HepG2 (cell line): ENCODE measurements at regions not wholly inside any gene's neighbourhood (a gene's known extent, or its start where the extent isn't known, plus 50 kb on each side); places are given as distances from the start of the nearest gene placed in this dataset.

Experiments
- DMTF1 ChIP-seq: sonication (generic); formaldehyde crosslinking; IDR thresholded peaks from 2 replicates; pipeline ENCODE4 v1.4.0; 2020; ENCODE audit warnings: mild to moderate bottlenecking, missing genetic modification reagents
- MED8 ChIP-seq: sonication (generic); formaldehyde crosslinking; IDR thresholded peaks from 2 replicates; pipeline ENCODE4 v1.8.1; 2023; ENCODE audit warnings: mild to moderate bottlenecking, missing genetic modification reagents; ENCODE audit not compliant: insufficient replicate concordance
- MXD4 ChIP-seq: IDR thresholded peaks from 2 replicates; pipeline ENCODE4 v1.6.1; 2016; ENCODE audit warnings: mild to moderate bottlenecking, missing biosample characterization, missing genetic modification reagents
- SIN3B ChIP-seq: fragments of 150-350 bp; IDR thresholded peaks from 2 replicates; pipeline ENCODE4 v1.6.1; 2014; ENCODE audit warnings: low read length
- ZFP90 ChIP-seq: sonication (generic); formaldehyde crosslinking; IDR thresholded peaks from 2 replicates; pipeline ENCODE4 v1.8.0; 2022; ENCODE audit warnings: missing genetic modification reagents, mild to moderate bottlenecking, inconsistent platforms, borderline replicate concordance
- ZNF3 ChIP-seq: IDR thresholded peaks from 2 replicates; pipeline ENCODE4 v1.7.0; 2017; ENCODE audit warnings: inconsistent platforms
- ZNF446 ChIP-seq: sonication (generic); formaldehyde crosslinking; IDR thresholded peaks from 2 replicates; pipeline ENCODE4 v1.5.0; 2020; ENCODE audit warnings: mild to moderate bottlenecking, missing genetic modification reagents
- ZNF609 ChIP-seq: sonication (generic); formaldehyde crosslinking; IDR thresholded peaks from 2 replicates; pipeline ENCODE4 v1.4.0; 2020; ENCODE audit warnings: mild to moderate bottlenecking, missing genetic modification reagents, borderline replicate concordance
- TF ChIP-seq, protein P1 (sequence below): IDR thresholded peaks from 2 replicates; pipeline ENCODE4 v1.6.1; 2012; ENCODE audit warnings: low read depth, low read length, improper control_type of control experiment

GRCh38 chr20:39534846-39535245, 572.7 kb downstream of the DHX35 start (continued):
- TF ChIP-seq DMTF1, result no peak
- no peak for TF ChIP-seq MED8 (CRISPR knock-in tag)
- no peak for TF ChIP-seq ZNF609 (CRISPR knock-in tag)
- TF ChIP-seq, protein P1, sequence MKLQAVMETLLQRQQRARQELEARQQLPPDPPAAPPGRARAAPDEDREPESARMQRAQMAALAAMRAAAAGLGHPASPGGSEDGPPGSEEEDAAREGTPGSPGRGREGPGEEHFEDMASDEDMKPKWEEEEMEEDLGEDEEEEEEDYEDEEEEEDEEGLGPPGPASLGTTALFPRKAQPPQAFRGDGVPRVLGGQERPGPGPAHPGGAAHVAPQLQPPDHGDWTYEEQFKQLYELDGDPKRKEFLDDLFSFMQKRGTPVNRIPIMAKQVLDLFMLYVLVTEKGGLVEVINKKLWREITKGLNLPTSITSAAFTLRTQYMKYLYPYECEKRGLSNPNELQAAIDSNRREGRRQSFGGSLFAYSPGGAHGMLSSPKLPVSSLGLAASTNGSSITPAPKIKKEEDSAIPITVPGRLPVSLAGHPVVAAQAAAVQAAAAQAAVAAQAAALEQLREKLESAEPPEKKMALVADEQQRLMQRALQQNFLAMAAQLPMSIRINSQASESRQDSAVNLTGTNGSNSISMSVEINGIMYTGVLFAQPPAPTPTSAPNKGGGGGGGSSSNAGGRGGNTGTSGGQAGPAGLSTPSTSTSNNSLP, result no peak
- TF ChIP-seq ZNF3 (CRISPR knock-in tag), result no peak
- TF ChIP-seq ZNF446, result no peak
- TF ChIP-seq MXD4 (CRISPR knock-in tag), result no peak
- no peak for TF ChIP-seq SIN3B
- no peak for TF ChIP-seq ZFP90 (CRISPR knock-in tag)
